ENCODE measurements at regions not wholly inside any gene's neighbourhood (a gene's known extent, or its start where the extent isn't known, plus 50 kb on each side); places are given as distances from the start of the nearest gene placed in this dataset.

GRCh38 chr19:28485292-28485691 is 727.7 kb downstream of the UQCRFS1 start:
- Histone ChIP-seq H3K9me3 (no peaks in the 10 kb centered on the region), H3K27me3 (no peaks in the 10 kb centered on the region), H3K27ac (no peak overlapping the region), H3K4me3 (no peak overlapping the region), H3K4me1 (peaks cover 0 to 9% (median 3%) of the 10 kb centered on the region in 4 donors), H3K36me3 (no peaks in the 10 kb centered on the region)
- DNase-seq (no peak), ATAC-seq (no peak)
- intact Hi-C loops (cut with DNase I) = no loop called here
- 54% methylated on average over 7 of the region's 9 CpGs for WGBS (ENCODE audit: insufficient coverage, low coverage, low lambda C conversion rate, missing lambda C conversion rate)
- no peak for TF ChIP-seq POLR2A (IDR thresholded peaks at IDR 0.05)
- TF ChIP-seq, protein P1, sequence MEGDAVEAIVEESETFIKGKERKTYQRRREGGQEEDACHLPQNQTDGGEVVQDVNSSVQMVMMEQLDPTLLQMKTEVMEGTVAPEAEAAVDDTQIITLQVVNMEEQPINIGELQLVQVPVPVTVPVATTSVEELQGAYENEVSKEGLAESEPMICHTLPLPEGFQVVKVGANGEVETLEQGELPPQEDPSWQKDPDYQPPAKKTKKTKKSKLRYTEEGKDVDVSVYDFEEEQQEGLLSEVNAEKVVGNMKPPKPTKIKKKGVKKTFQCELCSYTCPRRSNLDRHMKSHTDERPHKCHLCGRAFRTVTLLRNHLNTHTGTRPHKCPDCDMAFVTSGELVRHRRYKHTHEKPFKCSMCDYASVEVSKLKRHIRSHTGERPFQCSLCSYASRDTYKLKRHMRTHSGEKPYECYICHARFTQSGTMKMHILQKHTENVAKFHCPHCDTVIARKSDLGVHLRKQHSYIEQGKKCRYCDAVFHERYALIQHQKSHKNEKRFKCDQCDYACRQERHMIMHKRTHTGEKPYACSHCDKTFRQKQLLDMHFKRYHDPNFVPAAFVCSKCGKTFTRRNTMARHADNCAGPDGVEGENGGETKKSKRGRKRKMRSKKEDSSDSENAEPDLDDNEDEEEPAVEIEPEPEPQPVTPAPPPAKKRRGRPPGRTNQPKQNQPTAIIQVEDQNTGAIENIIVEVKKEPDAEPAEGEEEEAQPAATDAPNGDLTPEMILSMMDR (IDR thresholded peaks at IDR 0.05) = no peak

DNA sequence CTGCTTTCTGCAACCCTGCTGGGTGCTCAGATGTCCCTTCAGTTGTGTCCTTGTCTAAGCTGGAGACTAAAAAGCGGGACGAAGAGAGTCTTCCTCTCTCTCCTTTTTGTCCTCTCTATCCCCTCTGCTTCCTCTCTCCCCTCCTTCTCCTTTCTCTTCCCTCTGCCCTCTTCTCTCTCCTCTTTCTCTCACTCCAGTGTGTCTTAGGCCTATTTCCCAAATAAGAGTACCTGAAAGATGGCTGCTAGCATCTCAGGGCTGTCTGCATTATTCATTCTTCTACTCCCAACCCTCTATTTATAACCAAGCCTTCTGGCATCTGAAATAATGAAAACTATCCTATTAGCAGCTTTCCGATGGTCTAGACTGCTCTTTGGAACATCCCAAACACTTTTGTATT is 729.8 kb downstream of the UQCRFS1 start:
- peaks cover 0 to 9% (median 3%) of the 10 kb centered on the region in 4 donors for H3K4me1 ChIP-seq
- H3K27me3 ChIP-seq = no peaks in the 10 kb centered on the region
- no peak overlapping the region for H3K4me3 ChIP-seq
- no peak for ATAC-seq
- H3K27ac ChIP-seq = no peak overlapping the region
- no peak for DNase-seq
- H3K36me3 ChIP-seq = no peaks in the 10 kb centered on the region
- WGBS (ENCODE audit: insufficient coverage, low coverage, low lambda C conversion rate, missing lambda C conversion rate) = 87% methylated on average over 3 of the region's 3 CpGs
- no peaks in the 10 kb centered on the region for H3K9me3 ChIP-seq
- TF ChIP-seq POLR2A (IDR thresholded peaks at IDR 0.05) = no peak
- TF ChIP-seq, protein P1 (IDR thresholded peaks at IDR 0.05) = no peak
- intact Hi-C loops (cut with DNase I) = no loop called here

GRCh38 chr19:28482221-28482620 is 730.7 kb downstream of the UQCRFS1 start:
- Histone ChIP-seq H3K9me3 (no peaks in the 10 kb centered on the region), H3K27me3 (no peaks in the 10 kb centered on the region), H3K4me3 (no peak overlapping the region), H3K36me3 (no peaks in the 10 kb centered on the region), H3K4me1 (peaks cover 0 to 9% (median 3%) of the 10 kb centered on the region in 4 donors), H3K27ac (no peak overlapping the region)
- TF ChIP-seq, protein P1 (IDR thresholded peaks at IDR 0.05) = no peak
- no peak for TF ChIP-seq POLR2A (IDR thresholded peaks at IDR 0.05)
- 100% methylated on average over 2 of the region's 3 CpGs for WGBS (ENCODE audit: insufficient coverage, low coverage, low lambda C conversion rate, missing lambda C conversion rate)
- ATAC-seq (no peak), DNase-seq (no peak)
- intact Hi-C loops (cut with DNase I) = no loop called here

DNA sequence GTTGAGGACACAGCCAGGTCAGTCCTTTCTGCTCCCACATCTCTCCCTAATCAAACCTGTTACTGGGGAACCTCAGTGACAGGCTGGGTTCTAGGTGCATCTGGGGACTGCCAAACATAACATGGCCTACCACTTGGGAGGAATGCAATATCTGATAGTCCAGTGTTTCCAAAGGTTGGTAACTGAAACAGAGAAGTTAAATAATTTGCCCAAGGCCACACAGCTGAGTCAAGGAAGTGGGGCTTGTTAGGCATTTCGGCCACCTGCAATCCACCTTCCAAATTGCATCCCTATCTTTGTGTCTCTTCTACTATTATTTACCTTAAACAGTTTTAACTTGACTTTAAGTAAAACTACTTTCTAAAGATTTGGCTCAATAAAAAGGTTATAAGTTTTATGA is 731.3 kb downstream of the UQCRFS1 start:
- Histone ChIP-seq H3K27me3 (no peaks in the 10 kb centered on the region), H3K9me3 (no peaks in the 10 kb centered on the region), H3K27ac (no peak overlapping the region), H3K4me3 (no peak overlapping the region), H3K36me3 (no peaks in the 10 kb centered on the region), H3K4me1 (peaks cover 0 to 9% (median 3%) of the 10 kb centered on the region in 4 donors)
- TF ChIP-seq, protein P1 (IDR thresholded peaks at IDR 0.05) = no peak
- no peak for TF ChIP-seq POLR2A (IDR thresholded peaks at IDR 0.05)
- intact Hi-C loops (cut with DNase I) = no loop called here
- WGBS (ENCODE audit: insufficient coverage, low coverage, low lambda C conversion rate, missing lambda C conversion rate) = 82% methylated on average over 1 of the region's 1 CpG
- no peak for ATAC-seq
- DNase-seq = no peak

DNA sequence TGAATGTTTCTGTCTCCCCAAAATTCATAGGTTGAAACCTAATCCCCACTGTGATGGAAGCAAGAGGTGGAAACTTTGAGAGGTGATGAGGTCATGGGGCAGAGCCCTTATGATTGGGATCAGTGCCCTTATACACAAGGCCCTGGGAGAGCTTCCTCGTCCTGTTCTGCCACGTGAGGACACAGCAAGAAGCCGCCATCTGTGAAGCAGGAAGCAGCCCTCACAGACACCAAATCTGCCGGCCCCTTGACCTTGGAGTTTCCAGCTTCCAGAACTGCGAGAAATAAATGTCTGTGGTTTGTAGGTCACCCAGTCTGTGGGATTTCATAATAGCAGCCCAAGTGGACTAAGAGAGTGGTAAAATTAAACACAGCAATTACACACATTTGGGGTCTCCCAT is 737.4 kb downstream of the UQCRFS1 start:
- 17% methylated on average over 3 of the region's 5 CpGs for WGBS (ENCODE audit: insufficient coverage, low coverage, low lambda C conversion rate, missing lambda C conversion rate)
- no peak overlapping the region for H3K27ac ChIP-seq
- no peaks in the 10 kb centered on the region for H3K36me3 ChIP-seq
- H3K9me3 ChIP-seq = no peaks in the 10 kb centered on the region
- TF ChIP-seq POLR2A (IDR thresholded peaks at IDR 0.05) = no peak
- TF ChIP-seq, protein P1 (IDR thresholded peaks at IDR 0.05) = no peak
- H3K27me3 ChIP-seq = no peaks in the 10 kb centered on the region
- intact Hi-C loops (cut with DNase I) = no loop called here
- ATAC-seq (no peak), DNase-seq (no peak)
- no peaks in the 10 kb centered on the region for H3K4me1 ChIP-seq
- H3K4me3 ChIP-seq = no peak overlapping the region
